Lung (tissue), 11 donors: ENCODE measurements at regions not wholly inside any gene's neighbourhood (a gene's known extent, or its start where the extent isn't known, plus 50 kb on each side); places are given as distances from the start of the nearest gene placed in this dataset.
"Not testable (repeated sequence)": the region's sequence is repeated elsewhere in the genome, so short reads cannot be mapped to it uniquely, and the experiment has no call there.

Experiments used
- ATAC-seq: fragments of 200-7000 bp; cut with Tn5 transposase; one replicate; pipeline ENCODE4 v1.9.1; 2020; ENCODE audit warnings: moderate number of reproducible peaks; ENCODE audit not compliant: insufficient read depth, low FRiP score
- DNase-seq, 3 donors: peaks; one replicate each; pipeline ENCODE4 v3.0.0-alpha.2; 2013 to 2017
- H3K27ac ChIP-seq, 2 donors: one replicate each; pipeline ENCODE4 v1.5.1; 2013; ENCODE audit warnings: mild to moderate bottlenecking in 2 of 2, moderate library complexity in 2 of 2, control low read depth in 1 of 2, inconsistent platforms in 1 of 2, low read depth in 1 of 2, low read length in 1 of 2
- H3K27me3 ChIP-seq, 3 donors: one replicate each; pipeline ENCODE4 v1.5.1; 2013; ENCODE audit warnings: low read length in 2 of 3; ENCODE audit not compliant: control insufficient read depth in 3 of 3, insufficient read depth in 3 of 3
- H3K36me3 ChIP-seq, 4 donors: one replicate each; pipeline ENCODE4 v1.5.1; 2013; ENCODE audit warnings: low read length in 4 of 4, mild to moderate bottlenecking in 1 of 4, moderate library complexity in 1 of 4; ENCODE audit not compliant: control insufficient read depth in 4 of 4, insufficient read depth in 4 of 4
- H3K4me1 ChIP-seq, 5 donors: one replicate each; pipeline ENCODE4 v1.5.1; 2013; ENCODE audit warnings: low read length in 5 of 5, mild to moderate bottlenecking in 2 of 5, moderate library complexity in 1 of 5; ENCODE audit not compliant: control insufficient read depth in 5 of 5, insufficient read depth in 5 of 5
- H3K4me3 ChIP-seq: one replicate; pipeline ENCODE4 v1.5.1; 2013; ENCODE audit warnings: mild to moderate bottlenecking, control low read depth, moderate library complexity
- H3K9ac ChIP-seq, 2 donors: one replicate each; pipeline ENCODE4 v1.5.1; 2013; ENCODE audit warnings: low read length in 2 of 2, control low read depth in 1 of 2; ENCODE audit not compliant: insufficient read depth in 1 of 2
- H3K9me3 ChIP-seq, 4 donors: one replicate each; pipeline ENCODE4 v1.5.1; 2013; ENCODE audit warnings: low read length in 3 of 4, mild to moderate bottlenecking in 1 of 4, moderate library complexity in 1 of 4; ENCODE audit not compliant: control insufficient read depth in 4 of 4, insufficient read depth in 3 of 4
- WGBS, 2 donors: extraction: QIAGEN DNeasy Blood & Tissue Kit; methylation state at CpG; one replicate each; pipeline ENCODE4 v1.1.7; 2013; 5-methylcytosine and 5-hydroxymethylcytosine counted together
- TF ChIP-seq, protein P1 (sequence below): IDR thresholded peaks from 2 replicates; pipeline ENCODE4 v1.5.1; 2012; ENCODE audit warnings: mild to moderate bottlenecking; ENCODE audit errors: control extremely low read depth, extremely low read depth
- donor health status: control.
- donor health status: control.
- donor health status: Bipolar disorder and iron deficiency.
- donor health status: healthy.
- donor health status: DM: yes; HTN: yes; CAD: no.

DNA sequence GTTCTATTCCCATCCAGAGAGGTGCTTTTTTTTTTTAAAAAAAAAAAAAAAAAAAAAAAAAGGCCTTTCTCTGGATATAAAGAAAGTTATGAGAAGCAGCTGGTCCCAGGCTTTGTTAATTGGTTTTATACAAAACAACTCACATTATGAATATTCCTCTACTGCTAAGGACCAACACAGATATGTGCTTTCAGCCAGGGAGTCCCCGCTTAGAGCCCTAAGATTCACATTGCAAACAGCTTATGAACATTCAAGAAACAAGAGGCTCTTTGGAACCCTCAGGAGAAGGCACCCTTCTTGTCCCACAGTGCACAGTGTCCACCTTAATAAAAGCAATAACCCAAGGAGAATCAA, 53.5 kb upstream of the GPR31 start:
- no peaks in the 10 kb centered on the region for H3K27me3 ChIP-seq
- TF ChIP-seq, protein P1, sequence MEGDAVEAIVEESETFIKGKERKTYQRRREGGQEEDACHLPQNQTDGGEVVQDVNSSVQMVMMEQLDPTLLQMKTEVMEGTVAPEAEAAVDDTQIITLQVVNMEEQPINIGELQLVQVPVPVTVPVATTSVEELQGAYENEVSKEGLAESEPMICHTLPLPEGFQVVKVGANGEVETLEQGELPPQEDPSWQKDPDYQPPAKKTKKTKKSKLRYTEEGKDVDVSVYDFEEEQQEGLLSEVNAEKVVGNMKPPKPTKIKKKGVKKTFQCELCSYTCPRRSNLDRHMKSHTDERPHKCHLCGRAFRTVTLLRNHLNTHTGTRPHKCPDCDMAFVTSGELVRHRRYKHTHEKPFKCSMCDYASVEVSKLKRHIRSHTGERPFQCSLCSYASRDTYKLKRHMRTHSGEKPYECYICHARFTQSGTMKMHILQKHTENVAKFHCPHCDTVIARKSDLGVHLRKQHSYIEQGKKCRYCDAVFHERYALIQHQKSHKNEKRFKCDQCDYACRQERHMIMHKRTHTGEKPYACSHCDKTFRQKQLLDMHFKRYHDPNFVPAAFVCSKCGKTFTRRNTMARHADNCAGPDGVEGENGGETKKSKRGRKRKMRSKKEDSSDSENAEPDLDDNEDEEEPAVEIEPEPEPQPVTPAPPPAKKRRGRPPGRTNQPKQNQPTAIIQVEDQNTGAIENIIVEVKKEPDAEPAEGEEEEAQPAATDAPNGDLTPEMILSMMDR, result no peak
- 94% methylated on average over 1 of the region's 1 CpG for WGBS, 2 donors
- DNase-seq (no peak), ATAC-seq (no peak)
- H3K27ac ChIP-seq, result no peak overlapping the region
- H3K9ac ChIP-seq, result no peak overlapping the region
- no peaks in the 10 kb centered on the region for H3K36me3 ChIP-seq
- no peaks in the 10 kb centered on the region for H3K9me3 ChIP-seq
- no peaks in the 10 kb centered on the region for H3K4me1 ChIP-seq
- no peak overlapping the region for H3K4me3 ChIP-seq

DNA sequence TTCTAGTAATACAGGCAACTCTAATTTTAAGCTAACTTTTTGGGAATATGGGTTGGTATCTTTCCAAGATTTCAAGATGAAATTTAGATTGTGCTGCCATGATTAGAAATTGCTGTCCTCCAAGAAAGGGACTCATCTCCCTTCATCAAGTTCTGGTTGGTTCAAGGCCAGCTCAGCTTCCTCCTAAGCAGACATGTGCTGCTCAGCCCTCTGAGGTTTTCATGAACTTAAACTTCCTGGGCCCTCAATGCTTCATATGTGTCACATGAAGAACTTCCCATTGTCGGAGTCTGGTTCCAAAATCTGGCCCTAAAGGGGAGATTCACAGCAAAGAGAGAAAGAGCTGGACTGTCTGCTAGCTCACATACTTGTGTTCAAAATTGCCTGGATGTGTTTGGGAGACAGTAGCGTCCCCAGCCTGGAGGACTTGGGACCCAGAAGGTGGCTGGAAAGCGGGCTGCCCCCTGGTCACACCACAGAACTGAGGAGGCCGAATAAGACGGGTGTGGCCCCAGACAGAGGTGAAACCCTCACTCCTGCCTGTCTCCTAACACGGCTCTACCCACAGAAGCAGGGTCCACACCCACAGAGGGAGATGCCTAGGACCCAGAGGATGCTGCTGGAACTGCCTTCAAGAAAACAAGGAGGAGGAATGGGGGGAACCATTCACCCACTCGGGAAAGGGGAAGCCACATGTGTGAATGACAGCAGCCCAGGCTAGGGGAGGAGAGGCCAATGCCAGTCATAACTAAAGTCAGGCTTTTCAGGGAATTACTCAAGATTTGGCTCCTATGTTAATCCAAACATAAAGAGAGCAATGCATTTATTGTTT, 54.3 kb upstream of the GPR31 start:
- 60 to 66% methylated on average over 7 of the region's 7 CpGs for WGBS, 2 donors
- H3K9ac ChIP-seq, result no peak overlapping the region
- H3K4me1 ChIP-seq, result no peaks in the 10 kb centered on the region
- H3K9me3 ChIP-seq, result no peaks in the 10 kb centered on the region
- TF ChIP-seq, protein P1, result no peak
- no peaks in the 10 kb centered on the region for H3K36me3 ChIP-seq
- ATAC-seq, result no peak
- no peaks in the 10 kb centered on the region for H3K27me3 ChIP-seq
- no peak overlapping the region for H3K27ac ChIP-seq
- no peak for DNase-seq
- H3K4me3 ChIP-seq, result no peak overlapping the region

DNA sequence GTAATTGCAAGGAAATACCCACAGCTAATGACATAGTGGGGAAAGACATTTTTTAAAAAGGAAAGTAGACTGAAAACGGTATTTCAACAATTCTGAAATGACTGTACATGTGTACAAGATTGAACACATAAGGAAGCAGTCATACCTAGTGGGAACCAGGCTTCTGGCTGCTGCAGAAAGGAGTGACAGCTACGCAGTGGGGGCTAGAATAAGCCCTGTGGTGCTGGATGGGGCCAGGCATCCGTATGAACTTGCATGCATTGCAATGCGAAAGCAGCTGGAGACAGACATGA, 54.9 kb upstream of the GPR31 start:
- no peak overlapping the region for H3K9ac ChIP-seq
- TF ChIP-seq, protein P1, result no peak
- no peaks in the 10 kb centered on the region for H3K9me3 ChIP-seq
- ATAC-seq (no peak), DNase-seq (no peak)
- no peaks in the 10 kb centered on the region for H3K27me3 ChIP-seq
- WGBS, 2 donors, result 80 to 87% methylated on average over 4 of the region's 4 CpGs
- no peak overlapping the region for H3K4me3 ChIP-seq
- H3K4me1 ChIP-seq, result no peaks in the 10 kb centered on the region
- no peak overlapping the region for H3K27ac ChIP-seq
- H3K36me3 ChIP-seq, result no peaks in the 10 kb centered on the region

DNA sequence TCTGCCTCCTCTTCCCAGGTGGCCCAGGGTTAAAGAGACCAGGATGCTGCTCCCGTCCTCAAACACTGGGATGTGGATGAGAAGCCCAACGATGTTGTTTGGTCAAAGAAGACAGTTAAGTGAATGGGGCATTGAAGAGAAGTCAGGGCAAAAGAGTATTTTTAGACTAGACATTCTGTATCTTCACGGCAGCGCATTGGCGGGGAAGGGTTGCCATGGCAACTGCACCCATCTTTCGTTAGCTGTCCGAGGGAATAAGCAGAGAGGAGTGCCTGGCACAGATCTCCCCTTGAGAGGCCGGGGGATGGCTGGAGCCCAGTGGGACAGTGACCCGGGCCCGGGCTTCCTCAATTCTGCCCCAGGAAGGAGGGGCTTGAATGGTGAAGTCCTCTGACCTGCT, 56.4 kb upstream of the GPR31 start:
- DNase-seq, result no peak
- H3K36me3 ChIP-seq, result no peaks in the 10 kb centered on the region
- 61 to 69% methylated on average over 9 to 10 of the region's 10 CpGs for WGBS, 2 donors

DNA sequence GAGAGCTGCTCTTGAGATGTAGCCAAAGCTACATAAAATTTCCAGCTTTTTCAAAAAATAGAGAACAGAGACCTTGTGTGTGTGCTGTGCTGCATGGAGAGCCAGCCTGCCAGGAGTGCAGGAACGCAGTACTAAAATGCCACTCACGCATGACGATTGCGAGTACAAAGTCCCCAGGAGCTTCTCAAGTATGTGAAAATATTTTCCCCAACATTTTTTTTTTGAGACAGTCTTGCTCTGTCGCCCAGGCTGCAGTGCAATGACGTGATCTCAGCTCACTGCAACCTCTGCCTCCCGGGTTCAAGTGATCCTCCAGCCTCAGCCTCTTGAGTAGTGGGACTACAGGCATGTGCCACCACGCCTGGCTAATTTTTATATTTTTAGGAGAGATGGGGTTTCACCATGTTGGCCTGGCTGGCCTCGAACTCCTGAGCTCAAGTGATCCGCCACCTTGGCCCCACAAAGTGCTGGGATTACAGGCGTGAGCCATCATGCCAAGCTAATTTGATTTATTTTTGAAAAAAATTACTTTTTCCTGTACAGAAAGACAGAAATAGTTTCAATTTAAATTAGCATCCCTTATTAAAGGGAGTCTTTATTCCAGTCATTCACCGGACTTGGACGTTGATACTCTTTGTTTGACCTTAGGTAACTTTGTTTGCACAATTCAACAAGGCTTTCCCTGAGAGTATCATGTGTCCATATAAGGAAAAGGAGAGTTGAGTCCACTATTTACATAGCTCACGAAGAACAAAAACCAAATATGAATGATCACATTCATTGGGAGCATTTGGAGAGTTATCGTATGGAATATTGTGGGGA, 57.9 kb upstream of the GPR31 start:
- H3K36me3 ChIP-seq, H3K27ac ChIP-seq, ATAC-seq, H3K9ac ChIP-seq, H3K9me3 ChIP-seq, H3K4me3 ChIP-seq, DNase-seq, H3K27me3 ChIP-seq, H3K4me1 ChIP-seq: not testable (repeated sequence)
- 41 to 47% methylated on average over 13 of the region's 15 CpGs for WGBS, 2 donors

More for the DNA sequence above, 56.4 kb upstream of the GPR31 start:
- Histone ChIP-seq H3K27ac (no peak overlapping the region), H3K27me3 (no peaks in the 10 kb centered on the region), H3K9me3 (no peaks in the 10 kb centered on the region), H3K4me3 (no peak overlapping the region), H3K4me1 (no peaks in the 10 kb centered on the region), H3K9ac (no peak overlapping the region)
- ATAC-seq, result no peak
- TF ChIP-seq, protein P1, result no peak
